AG09309 (cell line): ENCODE measurements at regions not wholly inside any gene's neighbourhood (a gene's known extent, or its start where the extent isn't known, plus 50 kb on each side); places are given as distances from the start of the nearest gene placed in this dataset.
A peak's percentile ranks its signal among the peaks of the same experiment; 100 is the strongest.

Experiments used
- DNase-seq: peaks from one replicate; pipeline ENCODE4 v3.0.0-alpha.2; 2010; ENCODE audit warnings: low read depth
- H3K4me3 ChIP-seq: 2 replicates; pipeline ENCODE4 v1.5.1; 2011; ENCODE audit warnings: mild to moderate bottlenecking, low read depth, low read length, moderate library complexity; ENCODE audit not compliant: control insufficient read depth
- TF ChIP-seq, protein P1 (sequence below): IDR thresholded peaks from 2 replicates; pipeline ENCODE4 v1.5.1; 2011; ENCODE audit warnings: mild to moderate bottlenecking, low read depth, low read length, inconsistent platforms; ENCODE audit not compliant: insufficient read depth, control insufficient read depth; ENCODE audit errors: missing control alignments

DNA sequence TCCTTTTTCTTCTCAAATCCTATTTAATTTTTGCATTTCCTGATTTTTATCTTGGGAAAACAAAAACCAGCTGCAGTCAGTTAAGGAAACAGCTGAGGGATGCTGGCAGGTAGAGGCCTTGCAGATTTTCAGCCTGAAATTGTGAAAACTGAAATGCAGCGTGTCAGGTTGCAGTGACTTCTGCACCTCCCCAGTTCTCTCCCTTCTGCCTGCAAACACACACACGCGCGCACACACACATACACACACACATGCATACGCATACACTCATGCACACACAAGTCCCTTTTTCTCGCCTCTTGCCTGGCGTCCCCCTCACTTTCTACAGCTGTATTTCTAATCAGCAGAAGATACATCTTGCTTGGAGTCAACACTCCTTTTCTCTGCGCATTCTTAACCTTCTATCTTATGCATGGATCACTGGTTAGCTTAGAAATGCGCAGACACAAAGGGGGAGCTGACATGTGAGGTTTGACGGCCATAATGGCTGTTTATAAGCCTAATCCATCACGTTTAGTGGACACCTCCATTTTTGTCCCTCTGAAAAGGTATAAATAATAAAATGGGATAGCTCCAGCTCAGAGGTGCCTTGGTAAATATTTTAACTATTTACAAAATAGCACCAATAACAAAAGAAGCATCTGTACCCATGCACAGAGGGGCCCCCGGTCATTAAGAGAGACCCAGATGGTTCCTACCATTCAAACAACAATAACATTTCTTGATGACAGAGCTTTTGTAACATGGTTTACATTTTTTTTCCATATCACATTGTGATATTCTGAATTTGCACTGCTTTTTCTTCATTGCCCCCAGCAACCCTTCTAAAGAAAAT lies 392.1 kb upstream of the SALL1 start:
- TF ChIP-seq, protein P1, sequence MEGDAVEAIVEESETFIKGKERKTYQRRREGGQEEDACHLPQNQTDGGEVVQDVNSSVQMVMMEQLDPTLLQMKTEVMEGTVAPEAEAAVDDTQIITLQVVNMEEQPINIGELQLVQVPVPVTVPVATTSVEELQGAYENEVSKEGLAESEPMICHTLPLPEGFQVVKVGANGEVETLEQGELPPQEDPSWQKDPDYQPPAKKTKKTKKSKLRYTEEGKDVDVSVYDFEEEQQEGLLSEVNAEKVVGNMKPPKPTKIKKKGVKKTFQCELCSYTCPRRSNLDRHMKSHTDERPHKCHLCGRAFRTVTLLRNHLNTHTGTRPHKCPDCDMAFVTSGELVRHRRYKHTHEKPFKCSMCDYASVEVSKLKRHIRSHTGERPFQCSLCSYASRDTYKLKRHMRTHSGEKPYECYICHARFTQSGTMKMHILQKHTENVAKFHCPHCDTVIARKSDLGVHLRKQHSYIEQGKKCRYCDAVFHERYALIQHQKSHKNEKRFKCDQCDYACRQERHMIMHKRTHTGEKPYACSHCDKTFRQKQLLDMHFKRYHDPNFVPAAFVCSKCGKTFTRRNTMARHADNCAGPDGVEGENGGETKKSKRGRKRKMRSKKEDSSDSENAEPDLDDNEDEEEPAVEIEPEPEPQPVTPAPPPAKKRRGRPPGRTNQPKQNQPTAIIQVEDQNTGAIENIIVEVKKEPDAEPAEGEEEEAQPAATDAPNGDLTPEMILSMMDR = no peak
- DNase-seq = no peak
- H3K4me3 ChIP-seq = no peak overlapping the region

DNA sequence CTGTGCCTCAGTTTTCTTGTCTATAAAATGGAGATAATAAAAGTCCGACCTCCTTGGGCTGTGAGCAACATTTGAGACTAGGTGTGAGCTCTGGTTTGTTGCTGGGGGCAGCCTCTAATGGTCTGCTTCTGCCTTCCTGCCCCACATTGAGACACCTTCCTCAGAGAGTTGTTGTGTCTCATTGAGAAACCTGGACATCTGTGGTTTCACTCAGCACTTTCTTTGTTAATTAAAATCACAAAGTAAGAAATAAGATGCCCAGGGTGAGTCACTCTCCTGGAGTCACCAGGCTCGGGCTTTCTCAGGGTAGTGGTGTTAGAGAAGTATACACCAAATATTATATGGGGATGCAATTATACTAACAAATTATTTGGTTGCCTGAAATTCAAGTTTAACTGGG lies 389.2 kb upstream of the SALL1 start:
- no peak overlapping the region for H3K4me3 ChIP-seq
- no peak for DNase-seq
- TF ChIP-seq, protein P1 = no peak

DNA sequence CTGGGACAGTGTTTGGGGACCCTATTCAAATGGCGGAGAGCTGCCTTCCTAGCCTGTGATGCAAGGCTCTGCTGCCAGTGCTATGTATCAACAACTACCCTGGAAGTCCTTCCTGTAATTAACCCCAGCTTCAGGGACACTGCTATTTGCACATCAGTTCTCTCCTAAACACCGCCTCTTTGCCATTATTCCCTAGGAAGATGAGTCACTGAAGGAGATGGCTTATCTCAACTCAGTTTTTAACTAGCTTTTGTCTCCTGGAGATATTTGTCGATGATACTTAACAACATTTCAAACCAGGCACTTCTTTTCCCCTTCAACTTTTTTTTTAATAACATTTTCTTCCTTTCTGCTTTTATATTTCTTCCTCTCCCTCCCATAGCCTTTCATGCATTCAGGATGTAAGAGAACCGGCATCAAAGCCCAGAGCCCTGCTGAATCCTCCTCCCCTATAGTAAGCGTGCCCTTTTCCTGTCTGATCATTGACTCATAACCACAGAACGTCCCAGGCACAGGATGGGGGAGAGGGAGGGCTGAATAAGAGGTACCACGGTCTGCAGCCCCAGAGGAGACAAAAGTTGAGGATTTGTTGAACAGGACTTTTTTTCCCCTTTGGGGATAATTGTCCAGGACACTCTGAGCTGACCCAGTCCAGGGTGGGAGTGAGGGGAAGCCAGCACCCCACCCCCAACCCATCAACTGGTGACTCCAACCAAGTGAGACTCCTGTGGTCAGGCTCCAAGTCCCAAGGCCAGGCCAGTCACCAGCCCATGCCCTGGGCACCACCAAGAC lies 387.8 kb upstream of the SALL1 start:
- DNase-seq = peak; percentile 64

DNA sequence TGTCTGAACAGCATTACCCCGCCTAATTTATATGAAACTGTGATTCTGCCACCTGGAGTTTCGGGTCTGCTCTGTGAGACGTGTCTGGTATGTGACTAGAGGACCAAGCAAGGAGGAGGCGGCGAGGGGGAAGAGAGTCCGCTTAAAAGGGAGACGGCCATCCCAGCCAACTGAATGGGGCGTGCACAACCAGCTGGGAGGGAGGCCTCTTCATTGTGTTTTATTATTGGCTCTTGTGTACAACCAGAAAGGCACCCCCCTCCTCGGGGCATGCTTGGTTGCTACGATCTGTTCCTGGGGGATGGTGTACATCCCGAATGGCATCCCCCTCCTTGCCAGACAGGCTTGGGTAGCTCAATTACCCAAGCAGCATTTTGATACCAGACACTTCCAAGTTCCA lies 384.5 kb upstream of the SALL1 start:
- TF ChIP-seq, protein P1 = no peak
- no peak for DNase-seq
- no peak overlapping the region for H3K4me3 ChIP-seq

More for the DNA sequence above, 387.8 kb upstream of the SALL1 start:
- TF ChIP-seq, protein P1 = no peak
- H3K4me3 ChIP-seq = no peak overlapping the region

DNA sequence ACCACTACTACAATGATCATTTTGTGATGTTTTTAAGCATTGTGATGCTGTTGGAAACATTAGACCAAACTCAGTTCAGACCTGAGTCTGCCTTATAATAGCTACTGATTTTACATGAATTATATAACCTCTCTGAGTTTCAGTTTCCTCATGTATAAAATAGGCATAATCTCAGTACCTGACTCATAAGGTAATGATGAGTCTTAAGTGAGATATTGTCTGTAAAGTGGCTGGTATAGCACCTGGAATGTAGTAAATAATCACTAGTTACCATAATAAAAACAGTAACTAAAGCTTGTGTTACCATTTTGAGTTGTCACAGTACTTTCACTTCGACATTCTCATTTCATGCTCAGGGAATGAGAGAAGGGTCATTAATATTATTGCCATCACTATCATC lies 381.5 kb upstream of the SALL1 start:
- no peak for DNase-seq
- H3K4me3 ChIP-seq = no peak overlapping the region

DNA sequence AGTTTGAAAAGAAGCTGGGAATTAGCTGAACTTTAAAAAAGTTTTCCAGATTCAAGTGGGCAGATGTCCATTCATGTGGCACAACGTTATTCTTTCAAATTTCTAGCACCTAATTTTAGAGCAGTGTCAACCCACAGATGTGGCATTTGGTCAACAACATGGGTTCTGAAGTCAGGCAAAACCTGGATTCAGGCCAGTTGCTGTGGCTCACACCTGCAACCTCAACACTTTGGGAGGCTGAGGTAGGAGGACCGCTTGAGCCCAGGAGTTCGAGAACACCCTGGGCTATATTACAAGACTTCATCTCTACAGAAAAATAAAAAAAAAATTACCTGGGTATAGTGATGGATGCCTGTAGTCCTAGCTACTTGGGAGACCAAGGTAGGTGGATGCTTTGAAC lies 380.2 kb upstream of the SALL1 start:
- TF ChIP-seq, protein P1 = no peak
- H3K4me3 ChIP-seq = no peak overlapping the region
- no peak for DNase-seq

More for the DNA sequence above, 381.5 kb upstream of the SALL1 start:
- TF ChIP-seq, protein P1 = no peak
